HG03575 (cell line): ENCODE measurements at regions not wholly inside any gene's neighbourhood (a gene's known extent, or its start where the extent isn't known, plus 50 kb on each side); places are given as distances from the start of the nearest gene placed in this dataset.

Experiments
- ATAC-seq: cut with Tn5 transposase; IDR thresholded peaks from one replicate; pipeline ENCODE4 v1.9.1; 2021; ENCODE audit not compliant: unreplicated experiment, insufficient number of reproducible peaks, low FRiP score; ENCODE audit errors: extremely low read depth

- ATAC-seq: no peak
Observed at GRCh38 chr10:10891124-10892082, 126.3 kb upstream of the CELF2 start.

GRCh38 chr10:10892290-10892875, 125.3 kb upstream of the CELF2 start:
- ATAC-seq: no peak

GRCh38 chr10:10897400-10897799, 120.3 kb upstream of the CELF2 start:
- ATAC-seq: no peak

DNA sequence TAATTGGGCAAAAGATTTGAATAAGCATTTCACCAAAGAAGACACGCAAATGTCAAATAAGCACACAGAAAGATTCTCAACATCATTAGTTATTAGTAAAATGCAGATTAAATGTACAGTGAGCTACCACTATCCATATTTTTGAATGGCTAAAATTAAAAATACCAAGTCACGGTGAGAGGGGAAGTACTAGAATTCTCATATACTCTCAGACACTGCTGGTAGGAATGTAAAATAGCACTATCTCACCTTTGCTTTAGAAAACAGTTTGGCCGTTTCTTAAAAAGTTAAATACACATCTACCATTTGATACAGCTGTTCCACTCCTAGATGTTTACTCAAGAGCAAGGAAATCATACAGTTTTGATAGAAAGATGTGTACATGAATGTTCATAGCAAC, 115.8 kb upstream of the CELF2 start:
- ATAC-seq: no peak

DNA sequence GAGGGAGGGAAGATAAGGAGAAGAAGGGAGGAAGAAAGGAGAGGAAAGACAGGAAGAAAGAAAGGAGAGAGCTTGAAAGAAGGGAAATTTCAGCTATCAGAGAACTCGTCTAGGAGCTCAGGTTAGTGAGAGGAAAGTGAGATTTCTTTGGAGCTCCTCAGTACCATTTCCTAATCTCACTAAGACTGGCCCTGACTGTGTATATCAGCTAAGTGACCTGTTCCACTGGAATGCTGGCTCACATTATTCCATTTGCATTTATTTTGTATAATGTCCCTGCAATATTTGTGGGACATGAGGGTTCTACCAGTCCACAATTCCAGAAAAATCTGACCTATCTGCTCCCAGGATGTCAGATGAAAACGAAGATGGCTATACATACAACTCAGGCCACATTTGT, 114.7 kb upstream of the CELF2 start:
- ATAC-seq: no peak

GRCh38 chr10:10903620-10904019, 114.1 kb upstream of the CELF2 start:
- ATAC-seq: no peak

- no peak for ATAC-seq
Observed at GRCh38 chr10:10910634-10911033, 107.0 kb upstream of the CELF2 start.

- ATAC-seq: no peak
Observed at GRCh38 chr10:10911035-10911434, 106.6 kb upstream of the CELF2 start.

- ATAC-seq: no peak
Observed at GRCh38 chr10:10911471-10911921, 106.2 kb upstream of the CELF2 start.

DNA sequence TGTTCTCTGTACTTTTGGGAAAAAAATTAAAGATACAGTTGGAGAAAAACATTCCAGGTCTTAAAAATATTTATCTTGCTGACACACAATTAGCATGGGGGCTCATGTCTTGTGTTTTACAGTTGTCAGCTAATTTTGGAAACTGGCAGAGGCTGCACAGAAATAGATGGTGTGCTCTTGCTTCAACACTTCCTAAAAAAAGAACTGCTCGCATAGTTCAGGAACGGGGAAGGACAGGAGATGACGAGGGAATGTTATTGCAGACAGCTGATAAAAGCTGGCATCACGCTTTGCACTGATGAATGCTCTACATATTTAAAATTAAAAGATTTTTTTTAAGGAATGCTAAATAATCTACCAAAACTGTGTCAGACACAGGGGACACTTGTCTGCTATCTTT, 103.5 kb upstream of the CELF2 start:
- ATAC-seq: no peak

DNA sequence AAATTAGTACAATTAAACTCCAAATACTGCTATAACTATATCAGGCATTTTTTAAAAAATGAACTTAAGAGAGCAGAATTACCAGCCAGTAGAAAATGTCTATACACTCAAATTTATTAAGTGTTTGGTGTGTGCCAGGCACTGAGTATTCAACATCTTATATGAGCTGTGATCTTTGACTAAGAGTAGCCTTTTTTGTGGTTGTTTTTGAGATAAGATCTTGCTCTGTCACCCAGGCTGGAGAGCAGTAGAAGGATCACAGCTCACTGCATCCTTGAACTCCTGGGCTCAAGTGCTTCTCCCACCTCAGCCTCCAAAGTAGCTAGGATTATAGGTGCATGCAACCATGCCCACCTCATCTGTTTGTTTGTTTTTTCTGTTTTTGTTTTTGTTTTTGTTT, 102.5 kb upstream of the CELF2 start:
- ATAC-seq: no peak

DNA sequence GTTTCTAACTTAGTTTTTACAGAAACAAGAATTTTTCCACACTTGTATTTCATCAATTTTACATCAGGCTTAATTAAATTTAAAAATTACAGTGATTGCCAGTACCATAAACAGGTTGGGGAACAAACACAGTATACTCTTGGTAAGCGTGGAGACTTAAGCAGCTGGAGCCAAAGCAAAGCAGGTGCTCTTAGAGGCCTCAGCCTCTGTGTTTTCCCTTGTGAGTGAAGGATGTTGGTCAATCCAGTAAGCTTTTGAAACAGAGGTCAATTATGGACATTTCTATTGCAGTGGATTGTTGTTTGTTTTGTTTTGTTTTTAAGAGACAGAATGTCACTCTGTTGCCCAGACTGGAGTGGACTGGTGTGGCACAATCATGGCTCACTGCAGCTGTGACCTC, 100.6 kb upstream of the CELF2 start:
- ATAC-seq: no peak

GRCh38 chr10:10919976-10920375, 97.7 kb upstream of the CELF2 start:
- ATAC-seq: no peak

- ATAC-seq: no peak
Observed at GRCh38 chr10:10921826-10922461, 95.7 kb upstream of the CELF2 start.

- ATAC-seq: no peak
Observed at GRCh38 chr10:10923029-10923651, 94.5 kb upstream of the CELF2 start.

DNA sequence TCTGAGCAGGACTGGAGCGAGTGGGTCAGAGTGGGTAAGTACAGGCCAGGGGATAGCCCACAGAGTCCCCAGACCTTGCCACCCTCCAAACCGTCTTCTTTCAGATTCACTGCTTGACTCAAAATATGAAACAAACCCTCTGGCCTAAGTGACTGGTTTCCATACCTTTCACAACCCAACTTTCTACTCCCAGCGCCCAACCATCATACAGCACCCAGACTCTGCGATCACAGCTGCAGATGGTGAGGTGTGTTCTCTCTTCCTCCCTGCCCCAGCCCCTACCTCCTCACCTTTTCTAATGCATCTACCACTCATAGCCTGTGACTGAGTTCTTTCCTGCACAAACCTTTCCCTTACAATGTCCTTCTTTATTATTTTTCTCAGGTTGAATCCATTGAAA, 92.0 kb upstream of the CELF2 start:
- no peak for ATAC-seq

DNA sequence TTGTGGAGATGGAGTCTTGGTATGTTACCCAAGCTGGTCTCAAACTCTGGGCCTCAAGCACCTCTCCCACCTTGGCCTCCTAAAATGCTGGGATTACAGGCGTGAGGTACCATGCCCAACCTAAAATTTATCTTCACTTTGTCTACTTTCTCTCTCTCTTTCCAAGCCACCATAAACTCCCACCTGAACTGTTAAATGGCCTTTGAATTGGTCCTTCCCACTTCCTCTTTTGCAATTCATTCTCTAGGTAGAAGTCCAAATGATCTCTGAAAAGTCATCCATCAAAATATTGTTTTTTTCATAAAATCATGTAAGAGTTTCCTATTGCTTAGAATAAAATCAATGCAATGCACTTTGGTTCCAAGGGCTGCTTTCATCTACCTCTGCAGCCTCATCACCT, 90.1 kb upstream of the CELF2 start:
- ATAC-seq: no peak

- no peak for ATAC-seq
Observed at GRCh38 chr10:10930979-10931743, 86.5 kb upstream of the CELF2 start.

DNA sequence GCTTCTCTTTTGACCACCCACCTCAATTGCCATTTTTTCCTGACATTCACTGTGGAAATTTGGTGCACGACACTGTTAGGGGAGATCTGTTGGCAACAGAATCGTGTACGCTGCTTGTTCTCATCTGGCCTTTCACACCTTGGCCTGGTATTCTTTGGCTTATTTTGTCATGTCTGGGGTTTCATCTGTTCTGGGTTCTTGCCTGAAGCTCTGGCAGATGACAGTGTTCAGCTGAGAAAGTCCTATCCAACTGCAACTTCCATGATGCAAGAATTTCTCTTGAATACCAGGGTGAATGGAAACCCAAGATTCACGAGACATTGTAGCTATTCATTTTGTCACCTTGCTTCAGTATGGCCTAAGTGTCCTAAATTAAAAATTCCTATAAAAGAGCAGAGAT, 82.6 kb upstream of the CELF2 start:
- no peak for ATAC-seq
